Fibroblast of lung (primary cell): ENCODE measurements at regions not wholly inside any gene's neighbourhood (a gene's known extent, or its start where the extent isn't known, plus 50 kb on each side); places are given as distances from the start of the nearest gene placed in this dataset.

ENCODE experiments used
- DNase-seq, 2 donors: peaks; one replicate each; pipeline versions ENCODE4 v3.0.0 to v3.0.0-alpha.2; 2010; ENCODE audit warnings: low read depth in 2 of 2
- H2AFZ ChIP-seq: 2 replicates; pipeline ENCODE4 v1.5.1; 2012; ENCODE audit warnings: low read length, control low read depth, inconsistent platforms
- H3K27ac ChIP-seq: 2 replicates; pipeline ENCODE4 v1.5.1; 2011; ENCODE audit warnings: low read length, control low read depth; ENCODE audit not compliant: insufficient read depth
- H3K27me3 ChIP-seq: 2 replicates; pipeline ENCODE4 v1.5.1; 2011; ENCODE audit warnings: mild to moderate bottlenecking, low read length; ENCODE audit not compliant: control insufficient read depth, insufficient read depth
- H3K36me3 ChIP-seq: 2 replicates; pipeline ENCODE4 v1.5.1; 2011; ENCODE audit warnings: low read length; ENCODE audit not compliant: control insufficient read depth, insufficient read depth
- H3K4me1 ChIP-seq: 2 replicates; pipeline ENCODE4 v1.5.1; 2011; ENCODE audit warnings: low read length; ENCODE audit not compliant: control insufficient read depth, insufficient read depth; ENCODE audit errors: extremely low read depth
- H3K4me2 ChIP-seq: 2 replicates; pipeline ENCODE4 v1.5.1; 2011; ENCODE audit warnings: low read length, control low read depth; ENCODE audit not compliant: insufficient read depth; ENCODE audit errors: extremely low read depth
- H3K4me3 ChIP-seq, 4 experiments: fragments of 200-600 bp in 1 of 4; sonication (generic) in 1 of 4; replicated peaks in 1 of 4; 2 replicates each; pipeline ENCODE4 v1.5.1; 2011 to 2016; ENCODE audit warnings: low read length in 4 of 4, low read depth in 3 of 4, mild to moderate bottlenecking in 3 of 4, control low read depth in 2 of 4, inconsistent platforms in 1 of 4, mixed read lengths in 1 of 4; ENCODE audit not compliant: insufficient read depth in 1 of 4; ENCODE audit errors: control extremely low read depth in 1 of 4
- H3K79me2 ChIP-seq: 2 replicates; pipeline ENCODE4 v1.5.1; 2012; ENCODE audit warnings: mild to moderate bottlenecking, low read length, inconsistent platforms; ENCODE audit not compliant: control insufficient read depth, insufficient read depth
- H3K9ac ChIP-seq: 2 replicates; pipeline ENCODE4 v1.5.1; 2011; ENCODE audit warnings: mild to moderate bottlenecking, low read length, control low read depth; ENCODE audit not compliant: insufficient read depth
- H3K9me3 ChIP-seq: 2 replicates; pipeline ENCODE4 v1.5.1; 2012; ENCODE audit warnings: low read depth, low read length; ENCODE audit not compliant: control insufficient read depth, insufficient read depth
- H4K20me1 ChIP-seq: 2 replicates; pipeline ENCODE4 v1.5.1; 2011; ENCODE audit warnings: low read length; ENCODE audit not compliant: control insufficient read depth, insufficient read depth; ENCODE audit errors: extremely low read depth
- EZH2 ChIP-seq: IDR thresholded peaks from 2 replicates; pipeline ENCODE4 v1.5.1; 2012; ENCODE audit warnings: low read length, control low read depth, mild to moderate bottlenecking; ENCODE audit errors: missing control alignments
- TF ChIP-seq, protein P1 (sequence below), 2 donors: IDR thresholded peaks in 1 of 2; conservative IDR thresholded peaks in 1 of 2; 1 replicate in 1 of 2; 2 replicates in 1 of 2; pipeline ENCODE4 v1.5.1; 2011 to 2012; ENCODE audit warnings: low read length in 2 of 2, control low read depth in 1 of 2, inconsistent platforms in 1 of 2, low read depth in 1 of 2, mild to moderate bottlenecking in 1 of 2

DNA sequence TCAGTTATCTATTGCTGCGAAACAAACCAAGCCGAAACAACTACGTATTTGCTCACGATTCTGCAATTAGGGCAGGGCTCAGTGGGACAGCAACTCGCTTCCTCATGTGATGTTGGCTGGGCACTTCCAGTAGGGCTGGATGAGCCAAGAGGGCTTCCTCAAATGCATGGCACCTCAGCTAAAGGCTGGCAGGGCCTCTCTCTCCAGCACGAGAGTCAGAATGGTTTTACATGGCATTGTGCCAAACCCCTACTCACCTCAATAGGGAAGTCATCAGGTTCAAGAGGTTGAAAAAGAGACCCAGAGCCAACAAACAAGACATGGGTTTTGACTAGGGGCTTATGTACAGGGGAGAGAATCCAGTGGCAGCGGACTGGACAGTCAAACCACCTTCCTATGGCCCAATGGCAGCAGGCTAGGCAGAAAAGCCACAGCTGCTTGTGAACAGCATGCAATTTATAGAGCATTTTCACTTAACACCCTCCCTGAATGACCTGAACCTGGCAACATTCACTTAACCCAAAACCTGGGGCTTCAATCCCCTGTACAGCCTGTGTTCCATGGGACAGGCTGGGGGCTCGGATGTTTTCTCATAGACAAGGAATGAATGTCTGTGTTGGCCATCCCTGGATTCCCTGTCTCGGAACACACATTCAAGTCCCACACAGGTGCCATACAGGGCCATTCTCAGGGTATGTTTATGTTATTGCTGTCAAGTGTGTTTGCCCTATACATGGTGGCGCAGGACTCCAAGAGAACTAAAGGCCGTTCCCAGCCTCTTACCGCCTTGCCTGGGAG is 154.2 kb upstream of the NAV2 start:
- H3K79me2 ChIP-seq: no peaks in the 10 kb centered on the region
- no peaks in the 10 kb centered on the region for H3K9me3 ChIP-seq
- no peaks in the 10 kb centered on the region for H4K20me1 ChIP-seq
- H3K9ac ChIP-seq: no peak overlapping the region
- H3K4me2 ChIP-seq: no peak overlapping the region
- DNase-seq: no peak
- TF ChIP-seq, protein P1, sequence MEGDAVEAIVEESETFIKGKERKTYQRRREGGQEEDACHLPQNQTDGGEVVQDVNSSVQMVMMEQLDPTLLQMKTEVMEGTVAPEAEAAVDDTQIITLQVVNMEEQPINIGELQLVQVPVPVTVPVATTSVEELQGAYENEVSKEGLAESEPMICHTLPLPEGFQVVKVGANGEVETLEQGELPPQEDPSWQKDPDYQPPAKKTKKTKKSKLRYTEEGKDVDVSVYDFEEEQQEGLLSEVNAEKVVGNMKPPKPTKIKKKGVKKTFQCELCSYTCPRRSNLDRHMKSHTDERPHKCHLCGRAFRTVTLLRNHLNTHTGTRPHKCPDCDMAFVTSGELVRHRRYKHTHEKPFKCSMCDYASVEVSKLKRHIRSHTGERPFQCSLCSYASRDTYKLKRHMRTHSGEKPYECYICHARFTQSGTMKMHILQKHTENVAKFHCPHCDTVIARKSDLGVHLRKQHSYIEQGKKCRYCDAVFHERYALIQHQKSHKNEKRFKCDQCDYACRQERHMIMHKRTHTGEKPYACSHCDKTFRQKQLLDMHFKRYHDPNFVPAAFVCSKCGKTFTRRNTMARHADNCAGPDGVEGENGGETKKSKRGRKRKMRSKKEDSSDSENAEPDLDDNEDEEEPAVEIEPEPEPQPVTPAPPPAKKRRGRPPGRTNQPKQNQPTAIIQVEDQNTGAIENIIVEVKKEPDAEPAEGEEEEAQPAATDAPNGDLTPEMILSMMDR (conservative IDR thresholded peaks at IDR 0.05 in 1 of 2, IDR thresholded peaks at IDR 0.05 in 1 of 2; ENCODE audit: low read depth in 1 of 2, low read length in 2 of 2): no peak
- TF ChIP-seq EZH2: no peak
- no peak overlapping the region for H3K4me3 ChIP-seq
- H3K4me1 ChIP-seq: peaks cover under 1% of the 10 kb centered on the region
- no peaks in the 10 kb centered on the region for H3K27me3 ChIP-seq
- no peaks in the 10 kb centered on the region for H3K36me3 ChIP-seq
- no peak overlapping the region for H2AFZ ChIP-seq
- no peak overlapping the region for H3K27ac ChIP-seq

DNA sequence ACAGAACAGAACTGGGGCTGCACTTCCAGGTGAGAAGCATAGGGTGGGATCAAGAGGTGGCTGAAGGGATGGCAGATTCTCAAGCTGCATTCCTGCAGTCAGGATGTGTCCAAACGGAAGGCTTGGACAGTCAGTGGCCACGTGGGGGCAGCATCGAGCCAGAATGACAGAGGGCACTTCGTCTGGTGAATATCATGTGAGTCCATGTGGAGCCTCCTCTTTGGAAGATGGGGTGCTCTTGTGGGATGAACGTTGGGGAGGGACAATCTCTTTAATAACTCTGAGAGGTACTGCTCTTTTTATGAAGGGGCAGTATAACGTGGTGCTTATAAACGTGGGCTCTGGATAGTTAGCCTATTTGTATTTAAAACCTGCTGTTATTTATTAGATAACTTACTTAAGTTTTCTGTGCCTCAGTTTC is 154.9 kb upstream of the NAV2 start:
- no peaks in the 10 kb centered on the region for H4K20me1 ChIP-seq
- DNase-seq: peak; percentile 47 to 73
- no peaks in the 10 kb centered on the region for H3K36me3 ChIP-seq
- no peaks in the 10 kb centered on the region for H3K27me3 ChIP-seq
- no peaks in the 10 kb centered on the region for H3K9me3 ChIP-seq
- H3K4me2 ChIP-seq: no peak overlapping the region
- no peak overlapping the region for H3K9ac ChIP-seq
- TF ChIP-seq, protein P1 (conservative IDR thresholded peaks at IDR 0.05 in 1 of 2, IDR thresholded peaks at IDR 0.05 in 1 of 2; ENCODE audit: low read depth in 1 of 2, low read length in 2 of 2): peak; percentile 72 to 91
- TF ChIP-seq EZH2: no peak
- peaks cover 2% of the 10 kb centered on the region for H3K4me1 ChIP-seq
- H3K4me3 ChIP-seq: no peak overlapping the region
- H3K27ac ChIP-seq: no peak overlapping the region
- H3K79me2 ChIP-seq: no peaks in the 10 kb centered on the region
- H2AFZ ChIP-seq: no peak overlapping the region

DNA sequence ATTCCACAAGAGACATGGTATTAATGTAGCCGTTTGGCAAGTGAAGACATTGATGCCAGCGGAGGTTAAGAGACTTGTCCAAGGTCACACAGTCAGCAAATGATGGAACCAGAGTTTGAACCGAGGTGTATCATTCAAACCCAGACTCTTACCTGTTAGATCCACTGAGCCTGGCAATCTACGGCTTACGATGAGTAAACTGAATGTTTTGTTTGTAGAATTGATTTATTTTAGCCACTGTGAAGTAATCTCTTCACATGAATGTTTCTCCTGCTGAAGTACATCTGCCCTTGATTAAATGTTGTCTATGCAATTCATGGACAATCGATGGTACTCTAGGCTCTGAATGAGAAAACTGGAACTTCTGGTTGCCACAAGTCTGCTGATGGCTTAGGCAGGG is 155.5 kb upstream of the NAV2 start:
- Histone ChIP-seq H3K9ac (no peak overlapping the region), H3K4me1 (peaks cover 3% of the 10 kb centered on the region), H3K27me3 (no peaks in the 10 kb centered on the region), H3K79me2 (no peaks in the 10 kb centered on the region), H3K9me3 (no peaks in the 10 kb centered on the region), H3K27ac (no peak overlapping the region), H3K4me3 (no peak overlapping the region), H4K20me1 (no peaks in the 10 kb centered on the region), H2AFZ (no peak overlapping the region), H3K36me3 (no peaks in the 10 kb centered on the region), H3K4me2 (no peak overlapping the region)
- DNase-seq: no peak
- TF ChIP-seq, protein P1 (conservative IDR thresholded peaks at IDR 0.05 in 1 of 2, IDR thresholded peaks at IDR 0.05 in 1 of 2; ENCODE audit: low read depth in 1 of 2, low read length in 2 of 2): no peak
- TF ChIP-seq EZH2: no peak
